Coronary artery (tissue), 2 donors: ENCODE measurements at regions not wholly inside any gene's neighbourhood (a gene's known extent, or its start where the extent isn't known, plus 50 kb on each side); places are given as distances from the start of the nearest gene placed in this dataset.

Experiments used
- DNase-seq: peaks from one replicate; pipeline ENCODE4 v3.0.0-alpha.2; 2017; ENCODE audit warnings: low spot score
- H3K27ac ChIP-seq, 2 donors: fragments of 200-600 bp; sonication (generic); one replicate each; pipeline ENCODE4 v1.5.1; 2016 to 2019
- H3K4me3 ChIP-seq: fragments of 200-600 bp; sonication (generic); 2 replicates; pipeline ENCODE4 v1.5.1; 2016; ENCODE audit warnings: mild to moderate bottlenecking, moderate library complexity
- CTCF ChIP-seq: fragments of 200-600 bp; sonication (generic); IDR thresholded peaks from one replicate; pipeline ENCODE4 v1.5.1; 2019; ENCODE audit warnings: antibody characterized with exemption

- DNase-seq, result no peak
- no peak for TF ChIP-seq CTCF
- no peak overlapping the region for H3K27ac ChIP-seq
- no peak overlapping the region for H3K4me3 ChIP-seq
Observed at GRCh38 chr16:5500526-5500925, 402.9 kb upstream of the EEF2KMT start.

GRCh38 chr16:5498562-5498961, 401.0 kb upstream of the EEF2KMT start:
- no peak for DNase-seq
- H3K27ac ChIP-seq, result no peak overlapping the region
- H3K4me3 ChIP-seq, result no peak overlapping the region
- no peak for TF ChIP-seq CTCF

GRCh38 chr16:5496013-5496412, 398.4 kb upstream of the EEF2KMT start:
- DNase-seq, result no peak
- no peak overlapping the region for H3K27ac ChIP-seq
- no peak overlapping the region for H3K4me3 ChIP-seq
- no peak for TF ChIP-seq CTCF

- no peak overlapping the region for H3K27ac ChIP-seq
- H3K4me3 ChIP-seq, result no peak overlapping the region
- DNase-seq, result no peak
- TF ChIP-seq CTCF, result no peak
Observed at GRCh38 chr16:5490499-5490898, 392.9 kb upstream of the EEF2KMT start.

GRCh38 chr16:5488581-5488980, 391.0 kb upstream of the EEF2KMT start:
- Histone ChIP-seq H3K27ac (no peak overlapping the region), H3K4me3 (no peak overlapping the region)
- DNase-seq, result no peak
- no peak for TF ChIP-seq CTCF

- Histone ChIP-seq H3K27ac (no peak overlapping the region), H3K4me3 (no peak overlapping the region)
- no peak for DNase-seq
- no peak for TF ChIP-seq CTCF
Observed at GRCh38 chr16:5487728-5488127, 390.1 kb upstream of the EEF2KMT start.

- H3K27ac ChIP-seq, result no peak overlapping the region
- H3K4me3 ChIP-seq, result no peak overlapping the region
- DNase-seq, result no peak
- no peak for TF ChIP-seq CTCF
Observed at GRCh38 chr16:5482256-5482655, 384.7 kb upstream of the EEF2KMT start.
